22Rv1 (cell line): ENCODE measurements at regions not wholly inside any gene's neighbourhood (a gene's known extent, or its start where the extent isn't known, plus 50 kb on each side); places are given as distances from the start of the nearest gene placed in this dataset.

Source experiments
- H3K27ac ChIP-seq: fragments of 450-650 bp; 2 replicates; pipeline ENCODE4 v1.5.1; 2017
- ZFX ChIP-seq: fragments of 450-650 bp; IDR thresholded peaks from 2 replicates; pipeline ENCODE4 v1.6.1; 2017; ENCODE audit warnings: antibody characterized with exemption, borderline replicate concordance
- TF ChIP-seq, protein P1 (sequence below): fragments of 450-650 bp; IDR thresholded peaks from 2 replicates; pipeline ENCODE4 v1.5.1; 2017; ENCODE audit warnings: mild to moderate bottlenecking

DNA sequence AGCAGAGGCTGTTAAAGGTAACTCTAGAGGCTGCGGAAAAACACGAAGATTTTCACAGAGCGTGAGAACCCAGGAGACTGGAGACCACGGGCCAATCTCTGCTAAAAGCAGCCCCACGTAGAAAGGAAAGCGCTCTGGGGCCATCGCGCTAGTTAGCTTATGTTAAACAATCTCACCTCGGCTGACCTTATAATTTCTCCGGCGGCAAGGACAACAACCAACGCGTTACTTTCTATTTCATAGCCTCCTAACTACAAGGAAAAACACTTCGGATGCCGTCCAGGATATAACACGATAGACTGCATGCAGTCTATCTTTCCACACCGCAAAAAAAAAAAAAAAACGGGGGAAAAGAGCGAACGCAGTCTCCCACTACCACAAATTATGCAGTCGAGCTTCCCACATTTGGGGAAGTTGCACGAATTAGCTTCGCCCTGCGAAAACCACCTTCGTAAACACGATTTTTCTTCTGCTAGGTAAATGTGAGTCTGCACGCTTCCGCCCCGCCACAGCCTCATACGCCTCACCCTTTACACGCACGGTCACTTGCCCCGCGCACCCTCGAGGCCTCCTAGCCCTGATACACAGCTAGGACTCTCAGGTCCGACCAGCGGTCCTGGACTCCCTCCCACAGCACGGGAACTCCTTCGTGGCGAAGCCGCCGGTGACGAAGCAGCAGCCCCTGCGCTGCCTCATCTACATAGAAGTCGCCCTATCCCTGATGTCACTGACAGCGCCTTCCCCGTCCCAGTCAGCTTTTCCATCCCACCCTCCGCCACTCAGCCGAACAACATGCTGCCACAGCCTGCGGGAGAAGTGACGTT, 87.8 kb downstream of the PRKAB2 start:
- TF ChIP-seq, protein P1, sequence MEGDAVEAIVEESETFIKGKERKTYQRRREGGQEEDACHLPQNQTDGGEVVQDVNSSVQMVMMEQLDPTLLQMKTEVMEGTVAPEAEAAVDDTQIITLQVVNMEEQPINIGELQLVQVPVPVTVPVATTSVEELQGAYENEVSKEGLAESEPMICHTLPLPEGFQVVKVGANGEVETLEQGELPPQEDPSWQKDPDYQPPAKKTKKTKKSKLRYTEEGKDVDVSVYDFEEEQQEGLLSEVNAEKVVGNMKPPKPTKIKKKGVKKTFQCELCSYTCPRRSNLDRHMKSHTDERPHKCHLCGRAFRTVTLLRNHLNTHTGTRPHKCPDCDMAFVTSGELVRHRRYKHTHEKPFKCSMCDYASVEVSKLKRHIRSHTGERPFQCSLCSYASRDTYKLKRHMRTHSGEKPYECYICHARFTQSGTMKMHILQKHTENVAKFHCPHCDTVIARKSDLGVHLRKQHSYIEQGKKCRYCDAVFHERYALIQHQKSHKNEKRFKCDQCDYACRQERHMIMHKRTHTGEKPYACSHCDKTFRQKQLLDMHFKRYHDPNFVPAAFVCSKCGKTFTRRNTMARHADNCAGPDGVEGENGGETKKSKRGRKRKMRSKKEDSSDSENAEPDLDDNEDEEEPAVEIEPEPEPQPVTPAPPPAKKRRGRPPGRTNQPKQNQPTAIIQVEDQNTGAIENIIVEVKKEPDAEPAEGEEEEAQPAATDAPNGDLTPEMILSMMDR = 0 out of 2 replicates have a peak, but pooled peaks have one; percentile 6
- no peak for TF ChIP-seq ZFX
- peak overlapping the region; percentile 87 for H3K27ac ChIP-seq

DNA sequence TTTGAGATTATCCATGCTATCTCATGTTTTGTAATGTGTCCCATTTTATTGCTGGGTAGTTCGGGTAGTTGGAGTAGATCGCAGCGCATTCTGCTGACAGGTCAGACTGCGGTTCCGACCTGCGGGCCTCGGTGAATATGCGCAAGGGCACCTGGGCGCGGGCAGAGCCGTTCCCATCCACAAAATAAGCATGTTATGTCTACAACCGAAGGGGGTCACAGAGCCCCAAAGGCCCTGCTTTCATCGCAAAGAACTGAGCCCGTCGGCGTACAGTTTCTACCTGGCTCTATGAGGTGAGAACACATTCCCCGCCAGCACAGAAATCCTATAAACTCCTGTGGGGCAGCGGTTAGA, 88.4 kb downstream of the PRKAB2 start:
- no peak for TF ChIP-seq ZFX
- TF ChIP-seq, protein P1 = no peak
- H3K27ac ChIP-seq = peak overlapping the region; percentile 87

DNA sequence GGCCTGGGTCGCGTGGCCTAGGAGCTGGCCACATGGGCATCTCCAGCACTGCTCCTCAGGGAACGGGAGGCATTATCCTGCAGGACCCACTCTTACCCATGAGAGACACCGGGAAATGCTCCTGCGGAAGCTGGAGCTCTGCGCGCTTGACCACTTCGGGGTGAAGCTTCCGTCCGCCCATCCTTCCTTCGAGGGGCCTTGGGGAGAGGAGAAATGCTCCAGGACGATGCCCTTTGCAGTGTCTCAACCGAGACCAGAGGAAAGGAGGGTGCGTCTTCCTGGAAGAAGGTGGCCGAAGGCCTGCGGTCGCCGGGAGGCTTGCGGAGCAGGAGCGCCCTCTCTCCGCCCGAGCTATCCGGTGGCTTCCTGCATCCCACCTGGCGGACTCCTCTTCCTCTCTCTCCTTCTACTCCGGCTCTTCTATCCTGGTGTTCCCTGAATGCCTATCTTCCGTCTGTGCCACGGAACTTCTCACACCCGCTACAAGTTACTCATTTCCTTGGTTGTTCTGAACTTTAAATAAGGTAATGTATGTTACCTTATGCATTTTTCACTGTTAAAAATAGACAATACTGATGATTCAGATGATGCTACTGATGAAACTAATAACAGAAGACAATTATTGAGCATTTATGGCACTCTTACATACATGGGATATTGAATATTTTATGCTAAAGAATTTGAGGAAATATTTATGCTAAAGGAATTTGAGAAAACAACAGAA, 91.4 kb downstream of the PRKAB2 start:
- no peak overlapping the region for H3K27ac ChIP-seq
- TF ChIP-seq, protein P1 = no peak
- no peak for TF ChIP-seq ZFX

DNA sequence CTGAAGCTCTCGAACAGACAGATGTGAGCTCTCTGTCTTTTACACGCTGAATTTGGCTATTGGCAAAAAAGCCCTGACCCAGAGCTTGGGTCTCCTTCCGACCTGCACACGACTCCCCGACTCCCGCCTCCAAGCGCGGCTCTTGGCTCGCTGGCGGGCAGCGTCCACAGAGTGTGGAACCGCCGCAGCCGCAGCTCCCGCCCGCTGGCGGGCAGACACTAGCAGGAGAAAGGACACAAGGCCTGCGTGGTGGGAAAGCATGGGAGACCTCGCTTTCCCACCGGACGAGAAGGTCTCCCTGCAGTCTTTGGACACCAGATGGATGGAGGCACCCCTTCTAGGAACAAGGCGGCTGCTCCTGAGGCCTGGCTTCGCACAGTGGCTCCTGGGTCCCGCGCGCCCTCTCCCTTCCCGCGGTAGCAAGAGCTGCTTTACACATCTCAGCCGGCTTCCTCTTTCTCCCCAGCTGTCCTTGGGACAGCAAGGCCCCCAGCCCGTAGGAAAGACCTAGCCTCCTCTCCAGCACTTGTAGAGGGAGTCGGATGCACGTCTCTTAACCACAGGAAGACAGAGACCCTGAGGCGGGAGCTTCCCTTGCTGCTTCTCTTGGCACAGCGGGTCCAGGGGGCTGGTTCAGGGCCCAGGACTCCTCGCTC, 92.1 kb downstream of the PRKAB2 start:
- no peak overlapping the region for H3K27ac ChIP-seq
- TF ChIP-seq, protein P1 = no peak
- no peak for TF ChIP-seq ZFX

DNA sequence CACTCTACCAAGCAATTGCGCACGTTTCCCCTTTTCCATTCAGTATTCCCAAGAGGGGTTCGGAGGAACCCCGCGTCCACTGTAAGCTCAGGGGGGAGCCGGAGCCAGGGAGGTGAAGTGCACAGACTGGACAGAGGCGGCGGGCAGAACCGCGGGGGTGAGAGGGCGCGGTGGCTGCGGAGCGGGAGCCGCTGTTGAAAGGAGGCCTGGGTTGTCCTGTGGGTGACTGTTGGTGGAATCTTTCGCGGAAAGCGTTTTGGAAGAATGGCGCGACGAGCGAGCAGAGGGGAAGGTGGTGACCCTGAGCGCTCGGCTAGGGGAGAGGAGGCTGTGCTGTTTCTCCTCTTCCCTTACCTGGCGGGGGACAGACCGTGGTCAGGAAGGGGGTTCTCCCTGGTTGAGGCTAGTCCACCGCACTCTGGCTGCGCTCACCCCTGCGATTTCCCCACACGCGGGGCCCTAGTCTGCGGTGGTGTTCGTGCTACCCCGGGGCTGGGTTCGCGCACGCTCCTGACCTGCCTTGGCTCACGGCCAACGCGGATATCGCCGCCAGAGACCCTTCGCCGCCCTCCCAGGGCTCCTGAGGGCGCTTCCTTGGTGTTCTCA, 92.8 kb downstream of the PRKAB2 start:
- TF ChIP-seq, protein P1 = no peak
- no peak for TF ChIP-seq ZFX

DNA sequence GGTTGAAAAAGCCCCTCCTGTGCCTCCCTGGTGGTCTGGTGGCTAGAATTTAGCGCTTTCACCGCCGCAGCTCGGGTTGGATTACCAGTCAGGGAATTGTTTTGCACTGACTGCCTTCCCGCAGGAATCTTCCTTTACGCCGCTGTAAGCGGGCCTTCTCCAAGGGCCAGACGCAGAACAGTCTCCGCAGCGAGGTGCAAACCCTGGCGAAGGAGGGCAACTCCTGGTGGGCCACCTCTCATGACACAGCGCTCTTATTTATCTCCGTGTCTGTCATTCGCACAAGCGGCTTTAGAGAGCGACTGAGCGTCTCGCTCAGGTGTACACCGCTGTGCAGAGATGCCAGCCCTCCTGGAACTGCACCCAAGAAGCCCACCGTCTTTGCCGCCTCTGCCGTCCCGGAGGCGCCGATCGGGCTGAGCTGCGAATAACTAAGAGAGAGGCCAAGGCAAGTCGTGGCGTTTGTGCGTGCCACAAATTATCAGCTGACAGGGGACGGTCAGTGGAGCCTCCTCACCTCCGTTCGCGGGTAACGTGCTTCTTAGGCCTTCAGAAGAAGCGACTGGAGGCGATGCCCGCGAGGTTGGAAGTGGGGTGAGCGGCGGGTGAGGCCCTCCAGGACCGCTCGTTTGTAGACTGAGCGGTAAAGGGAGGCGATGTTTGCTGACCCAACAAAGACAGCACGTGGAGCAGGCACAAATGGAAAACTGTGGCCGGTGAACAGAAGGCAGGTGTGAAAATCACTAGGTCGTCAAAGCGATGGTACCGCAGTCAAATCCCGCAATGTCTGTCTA, 93.5 kb downstream of the PRKAB2 start:
- TF ChIP-seq ZFX = no peak
- TF ChIP-seq, protein P1 = no peak
- no peak overlapping the region for H3K27ac ChIP-seq

More for the DNA sequence above, 92.8 kb downstream of the PRKAB2 start:
- no peak overlapping the region for H3K27ac ChIP-seq
